OCI-LY3 (cell line): ENCODE measurements at regions not wholly inside any gene's neighbourhood (a gene's known extent, or its start where the extent isn't known, plus 50 kb on each side); places are given as distances from the start of the nearest gene placed in this dataset.
"Not testable (repeated sequence)": the region's sequence is repeated elsewhere in the genome, so short reads cannot be mapped to it uniquely, and the experiment has no call there.

Experiments used
- H2AFZ ChIP-seq: fragments of 200-600, 300-600 bp; shearing (Covaris generic); 2 replicates; pipeline ENCODE4 v1.6.0; 2014; ENCODE audit warnings: antibody characterized with exemption, low read depth, low read length
- H3K27ac ChIP-seq: fragments of 200-600, 300-600 bp; sonication (generic); 2 replicates; pipeline ENCODE4 v1.5.1; 2014; ENCODE audit warnings: mild to moderate bottlenecking, low read length, moderate library complexity, mixed read lengths
- H3K27me3 ChIP-seq: fragments of 200-600, 300-600 bp; sonication (generic); 2 replicates; pipeline ENCODE4 v1.6.1; 2014; ENCODE audit warnings: low read depth, low read length, mixed read lengths
- H3K36me3 ChIP-seq: fragments of 200-600, 300-600 bp; sonication (generic); replicated peaks from 2 replicates; pipeline ENCODE3; 2014; ENCODE audit warnings: low read depth, low read length, mixed read lengths
- H3K4me1 ChIP-seq: fragments of 300-600, 200-600 bp; sonication (generic); 2 replicates; pipeline ENCODE4 v1.6.1; 2014; ENCODE audit warnings: low read length, mixed read lengths
- H3K4me2 ChIP-seq: fragments of 200-600, 300-600 bp; sonication (generic); 2 replicates; pipeline ENCODE4 v1.6.1; 2014; ENCODE audit warnings: low read length, mixed read lengths
- H3K4me3 ChIP-seq: fragments of 300-600, 200-600 bp; sonication (generic); 2 replicates; pipeline ENCODE4 v1.5.1; 2014; ENCODE audit warnings: antibody characterized with exemption, mild to moderate bottlenecking, low read length, moderate library complexity
- H3K79me2 ChIP-seq: fragments of 300-600, 200-600 bp; shearing (Covaris generic); 2 replicates; pipeline ENCODE4 v1.6.1; 2014; ENCODE audit warnings: mild to moderate bottlenecking, low read length, mixed read lengths
- H3K9ac ChIP-seq: fragments of 300-600, 200-600 bp; shearing (Covaris generic); 2 replicates; pipeline ENCODE4 v1.6.0; 2014; ENCODE audit warnings: mild to moderate bottlenecking, low read length, moderate library complexity
- H3K9me3 ChIP-seq: fragments of 200-600, 300-600 bp; shearing (Covaris generic); 2 replicates; pipeline ENCODE4 v1.6.1; 2014; ENCODE audit warnings: low read length, mixed read lengths; ENCODE audit not compliant: insufficient read depth
- H4K20me1 ChIP-seq: fragments of 200-600, 300-600 bp; sonication (generic); 2 replicates; pipeline ENCODE4 v1.6.1; 2016; ENCODE audit warnings: low read length, mixed read lengths; ENCODE audit not compliant: insufficient read depth
- CTCF ChIP-seq: fragments of 200-600, 300-600 bp; sonication (generic); IDR thresholded peaks from 2 replicates; pipeline ENCODE4 v1.5.1; 2014; ENCODE audit warnings: antibody characterized with exemption, low read length, low read depth
- EZH2phosphoT487 ChIP-seq: fragments of 200-600 bp; shearing (Covaris generic); IDR thresholded peaks from 2 replicates; pipeline ENCODE4 v1.6.1; 2018; ENCODE audit warnings: antibody characterized with exemption, mixed run types, low read depth

DNA sequence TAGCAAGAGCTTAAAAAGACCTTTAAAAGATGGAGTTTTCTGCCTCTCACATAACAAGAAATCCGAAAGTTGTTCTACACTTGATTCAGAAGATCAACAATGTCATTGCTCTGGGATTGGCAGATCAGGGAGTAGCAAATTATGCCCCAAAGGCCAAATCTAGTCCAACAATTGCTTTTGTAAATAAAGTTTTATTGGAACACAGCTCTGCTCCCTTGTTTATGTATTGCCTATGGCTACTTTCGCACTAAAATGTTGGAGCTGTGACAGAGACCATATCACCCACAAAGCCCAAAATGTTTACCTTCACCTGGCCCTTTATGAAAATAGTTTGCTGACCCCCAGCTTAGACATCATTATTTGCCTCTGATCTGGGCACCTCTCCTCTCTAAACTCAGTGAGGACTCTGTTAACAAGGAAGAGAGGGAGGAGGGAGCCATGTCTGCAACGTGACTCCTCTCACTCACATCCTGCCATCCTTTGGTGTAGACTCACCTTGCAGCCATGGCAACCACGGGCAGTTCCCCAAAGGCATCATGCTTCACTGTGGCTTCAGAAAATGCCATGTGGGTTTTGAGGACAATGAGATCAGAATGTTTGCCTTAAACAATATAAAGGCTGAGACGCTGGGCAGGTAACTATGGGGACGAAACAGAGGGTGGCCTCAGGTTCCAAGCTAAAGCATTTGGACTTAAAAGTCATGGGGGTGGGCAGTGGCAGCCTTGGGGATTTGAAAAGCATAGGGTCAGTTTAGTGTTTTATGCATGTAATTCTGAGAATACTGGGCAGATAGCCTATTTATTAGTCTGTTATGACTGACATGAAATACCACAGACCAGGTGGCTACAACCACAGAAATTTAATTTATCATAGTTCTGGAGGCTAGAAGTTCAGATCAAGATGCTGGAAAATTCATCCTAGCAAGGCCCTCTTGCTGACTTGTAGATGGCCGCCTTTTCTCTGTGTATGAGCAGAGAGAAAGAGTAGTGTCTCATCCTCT is 149.7 kb upstream of the TNFAIP3 start:
- Histone ChIP-seq H3K27ac (no peak overlapping the region), H2AFZ (no peak overlapping the region), H3K36me3 (no peaks in the 10 kb centered on the region), H4K20me1 (no peaks in the 10 kb centered on the region), H3K27me3 (no peaks in the 10 kb centered on the region), H3K9me3 (no peaks in the 10 kb centered on the region), H3K4me3 (no peak overlapping the region), H3K4me2 (no peak overlapping the region), H3K79me2 (no peaks in the 10 kb centered on the region), H3K9ac (no peak overlapping the region), H3K4me1 (no peaks in the 10 kb centered on the region)
- TF ChIP-seq EZH2phosphoT487 (no peak), CTCF (no peak)

GRCh38 chr6:137718903-137719302 is 148.2 kb upstream of the TNFAIP3 start:
- H3K27ac ChIP-seq, H3K4me2 ChIP-seq, H3K79me2 ChIP-seq, H3K36me3 ChIP-seq, H3K27me3 ChIP-seq, H3K9ac ChIP-seq, H3K4me1 ChIP-seq, H2AFZ ChIP-seq, H3K9me3 ChIP-seq, H4K20me1 ChIP-seq, H3K4me3 ChIP-seq: not testable (repeated sequence)

GRCh38 chr6:137722749-137723272 is 144.2 kb upstream of the TNFAIP3 start:
- TF ChIP-seq CTCF (no peak), EZH2phosphoT487 (no peak)
- Histone ChIP-seq H2AFZ (no peak overlapping the region), H3K4me2 (no peak overlapping the region), H3K4me3 (no peak overlapping the region), H3K9me3 (no peaks in the 10 kb centered on the region), H3K27ac (no peak overlapping the region), H3K27me3 (peaks cover 3% of the 10 kb centered on the region; the same call in 1 of the 2 replicates), H3K79me2 (no peaks in the 10 kb centered on the region), H3K36me3 (no peaks in the 10 kb centered on the region), H3K9ac (no peak overlapping the region), H4K20me1 (no peaks in the 10 kb centered on the region), H3K4me1 (peaks cover 5% of the 10 kb centered on the region)

- no peak overlapping the region for H3K4me3 ChIP-seq
- H3K4me1 ChIP-seq, result peaks cover 5% of the 10 kb centered on the region
- H3K79me2 ChIP-seq, result no peaks in the 10 kb centered on the region
- no peak overlapping the region for H3K27ac ChIP-seq
- no peak for TF ChIP-seq EZH2phosphoT487
- no peak for TF ChIP-seq CTCF
- no peaks in the 10 kb centered on the region for H3K9me3 ChIP-seq
- H2AFZ ChIP-seq, result no peak overlapping the region
- peaks cover 3% of the 10 kb centered on the region; the same call in 1 of the 2 replicates for H3K27me3 ChIP-seq
- no peak overlapping the region for H3K9ac ChIP-seq
- H3K36me3 ChIP-seq, result no peaks in the 10 kb centered on the region
- no peak overlapping the region for H3K4me2 ChIP-seq
- H4K20me1 ChIP-seq, result no peaks in the 10 kb centered on the region
These were observed 143.6 kb upstream of the TNFAIP3 start for GRCh38 chr6:137723273-137724017.
